HuH-7 (cell line): ENCODE measurements at regions not wholly inside any gene's neighbourhood (a gene's known extent, or its start where the extent isn't known, plus 50 kb on each side); places are given as distances from the start of the nearest gene placed in this dataset.
"Not testable (repeated sequence)": the region's sequence is repeated elsewhere in the genome, so short reads cannot be mapped to it uniquely, and the experiment has no call there.

Experiments used
- DNase-seq: peaks from one replicate; pipeline ENCODE4 v3.0.0; 2011; ENCODE audit warnings: low spot score

- DNase-seq, result no peak
Observed at GRCh38 chr15:91414124-91414523, 314.1 kb downstream of the SV2B start.

GRCh38 chr15:91415258-91415657 lies 315.2 kb downstream of the SV2B start:
- not testable (repeated sequence) for DNase-seq

- DNase-seq, result no peak
Observed at GRCh38 chr15:91420689-91421088, 320.6 kb downstream of the SV2B start.

- no peak for DNase-seq
Observed at GRCh38 chr15:91422797-91423196, 322.7 kb downstream of the SV2B start.

- no peak for DNase-seq
Observed at GRCh38 chr15:91424001-91424400, 323.9 kb downstream of the SV2B start.

- no peak for DNase-seq
Observed at GRCh38 chr15:91426412-91426811, 326.4 kb downstream of the SV2B start.

- no peak for DNase-seq
Observed at GRCh38 chr15:91429973-91430372, 329.9 kb downstream of the SV2B start.

- DNase-seq, result no peak
Observed at GRCh38 chr15:91431041-91431715, 331.1 kb downstream of the SV2B start.

- DNase-seq, result no peak
Observed at GRCh38 chr15:91435113-91435512, 335.1 kb downstream of the SV2B start.

GRCh38 chr15:91444656-91445055 lies 344.6 kb downstream of the SV2B start:
- no peak for DNase-seq

- no peak for DNase-seq
Observed at GRCh38 chr15:91445695-91446228, 345.7 kb downstream of the SV2B start.

GRCh38 chr15:91447991-91448644 lies 348.1 kb downstream of the SV2B start:
- DNase-seq, result no peak

- DNase-seq, result not testable (repeated sequence)
Observed at GRCh38 chr15:91453376-91453775, 353.3 kb downstream of the SV2B start.

- no peak for DNase-seq
Observed at GRCh38 chr15:91456251-91456718, 356.2 kb downstream of the SV2B start.

GRCh38 chr15:91456921-91457320 lies 356.9 kb downstream of the SV2B start:
- no peak for DNase-seq

- no peak for DNase-seq
Observed at GRCh38 chr15:91461377-91461776, 361.3 kb downstream of the SV2B start.

GRCh38 chr15:91465086-91465485 lies 365.0 kb downstream of the SV2B start:
- DNase-seq, result no peak

GRCh38 chr15:91465696-91466095 lies 365.6 kb downstream of the SV2B start:
- no peak for DNase-seq

GRCh38 chr15:91468871-91469580 lies 369.0 kb downstream of the SV2B start:
- no peak for DNase-seq

- DNase-seq, result no peak
Observed at GRCh38 chr15:91469632-91470567, 369.8 kb downstream of the SV2B start.

- DNase-seq, result no peak
Observed at GRCh38 chr15:91471468-91471867, 371.4 kb downstream of the SV2B start.

GRCh38 chr15:91472316-91472756 lies 372.3 kb downstream of the SV2B start:
- DNase-seq, result no peak
